ENCODE measurements at regions not wholly inside any gene's neighbourhood (a gene's known extent, or its start where the extent isn't known, plus 50 kb on each side); places are given as distances from the start of the nearest gene placed in this dataset.

DNA sequence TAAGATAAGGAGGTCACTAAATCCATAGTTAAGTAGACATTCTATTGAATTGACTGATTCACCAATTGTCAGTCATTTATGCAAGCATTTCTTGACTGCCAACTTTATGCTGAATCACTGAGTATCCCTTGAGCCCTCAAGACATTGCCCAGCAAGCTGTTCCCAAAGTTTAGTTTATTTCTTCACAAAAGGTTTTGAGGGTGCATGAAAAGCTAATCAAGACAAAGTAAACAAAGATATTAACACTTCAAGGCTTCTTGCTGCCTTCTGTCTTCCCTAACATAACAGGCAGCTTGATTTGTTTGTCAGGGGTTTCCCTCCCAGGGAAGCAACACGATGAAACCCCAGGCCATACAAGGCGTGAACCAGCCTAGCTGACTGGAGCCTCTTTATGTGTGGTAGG is 374.4 kb downstream of the SPRY2 start:
- no peak for TF ChIP-seq POLR2AphosphoS5 (IDR thresholded peaks at IDR 0.05; ENCODE audit: low read depth, low read length)
- TF ChIP-seq REST (IDR thresholded peaks at IDR 0.05; ENCODE audit: insufficient read depth in 1 of 2, low read depth in 2 of 2, low read length in 2 of 2), result no peak

Measured in PFSK-1 (cell line).